ENCODE measurements at regions not wholly inside any gene's neighbourhood (a gene's known extent, or its start where the extent isn't known, plus 50 kb on each side); places are given as distances from the start of the nearest gene placed in this dataset.

DNA sequence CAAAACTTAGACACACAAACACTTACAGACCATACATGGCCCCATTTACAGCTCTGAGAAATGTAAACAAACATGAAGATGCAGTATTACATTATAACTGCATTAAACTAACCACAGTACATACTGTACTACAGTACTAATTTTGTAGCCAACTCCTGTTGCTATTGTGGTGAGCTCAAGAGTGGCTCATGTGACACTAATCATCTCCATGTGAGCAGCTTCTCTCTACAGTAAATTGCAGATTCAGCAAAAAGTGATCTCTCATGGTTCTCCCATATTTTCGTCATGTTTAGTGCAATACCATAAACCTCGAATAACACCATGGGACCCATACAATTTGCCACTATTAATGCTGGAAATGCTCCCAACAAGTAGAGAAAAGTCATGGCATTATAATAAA is 860.4 kb downstream of the EPHA7 start:
- no peak for DNase-seq (ENCODE audit: low read depth in 4 of 4, low spot score in 3 of 4)

DNA sequence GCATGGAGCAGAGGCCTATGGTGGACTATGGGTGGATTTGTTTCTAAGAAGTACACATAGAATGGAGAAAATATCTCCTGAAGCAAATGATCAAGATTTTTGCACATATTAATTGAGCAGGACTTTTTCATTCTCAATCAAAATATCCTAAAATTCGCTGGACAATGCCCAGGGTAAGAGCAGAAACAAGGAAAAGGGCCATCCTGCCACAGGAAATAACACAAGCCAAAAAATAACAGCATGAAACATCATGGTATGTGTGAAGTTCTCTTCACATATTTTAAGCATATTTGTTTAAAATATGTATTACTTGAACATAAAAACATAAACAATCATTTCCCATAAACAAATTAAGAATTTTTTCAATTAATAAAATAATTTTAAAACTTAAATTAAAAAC is 868.9 kb downstream of the EPHA7 start:
- no peak for DNase-seq (ENCODE audit: low read depth in 4 of 4, low spot score in 3 of 4)

DNA sequence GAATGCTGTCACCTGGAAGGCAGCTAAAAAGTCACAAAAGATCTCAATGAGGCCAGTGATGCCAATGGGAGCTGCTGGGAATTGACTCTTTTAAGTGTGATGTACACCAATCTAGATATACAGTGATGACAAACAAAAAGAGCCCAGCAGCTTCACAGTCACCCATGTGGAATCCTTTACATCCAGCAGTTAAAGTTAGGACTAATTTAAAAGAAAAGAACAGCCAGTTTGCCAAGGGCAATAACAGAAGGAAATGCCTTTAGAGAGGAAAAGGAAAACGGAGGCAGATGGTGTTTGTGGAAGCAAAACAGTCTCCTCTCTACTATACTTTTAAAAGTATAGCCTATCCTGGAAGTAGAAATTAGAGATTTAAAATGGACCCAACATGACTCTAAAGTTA is 873.5 kb downstream of the EPHA7 start:
- no peak for DNase-seq (ENCODE audit: low read depth in 4 of 4, low spot score in 3 of 4)

DNA sequence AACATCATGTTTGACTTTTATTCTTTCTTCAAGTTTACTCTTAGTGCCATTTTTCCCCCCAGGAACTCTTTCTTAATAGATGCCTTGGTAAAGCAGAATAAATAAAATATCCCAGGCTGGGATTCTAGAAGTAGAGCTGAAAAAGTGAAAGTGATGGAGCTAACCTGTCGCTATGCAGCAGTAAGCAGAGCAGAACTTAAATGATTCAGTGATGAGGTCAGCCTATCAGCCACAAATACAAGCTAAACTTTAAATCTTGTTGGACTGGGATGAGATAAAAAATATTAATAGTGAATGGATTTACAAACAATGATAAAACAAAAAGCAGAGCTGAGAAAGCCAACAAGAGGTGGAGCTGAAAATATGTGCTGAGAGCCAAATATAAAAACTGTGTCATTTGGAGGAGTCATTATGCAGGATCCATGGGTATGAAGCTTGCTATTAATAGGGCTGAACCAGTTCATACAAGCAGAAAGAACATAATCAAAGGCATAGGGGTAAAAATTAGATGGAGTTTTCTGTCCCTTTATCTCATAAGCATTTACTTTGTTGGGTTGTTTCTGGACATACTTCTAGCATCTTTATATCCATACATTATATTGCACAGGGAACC is 877.8 kb downstream of the EPHA7 start:
- no peak for DNase-seq (ENCODE audit: low read depth in 4 of 4, low spot score in 3 of 4)

DNA sequence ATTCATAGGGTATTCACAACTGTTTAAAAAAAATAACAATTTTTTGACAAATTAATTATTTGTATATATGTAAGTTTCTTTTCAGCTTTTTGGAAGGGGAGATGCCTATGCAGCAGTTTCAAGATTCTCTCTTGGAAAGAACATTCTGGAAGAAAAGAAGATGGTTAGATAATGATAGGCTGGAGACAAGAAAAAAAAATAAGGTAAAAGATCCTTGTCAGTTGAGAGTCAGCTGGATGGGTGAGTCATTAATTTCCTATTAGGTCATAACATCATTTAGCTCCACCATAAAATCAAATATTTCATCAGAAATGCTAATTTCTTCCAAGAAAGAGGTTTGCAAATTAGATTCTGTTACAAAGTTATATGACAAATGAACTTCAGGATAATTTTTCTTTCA is 880.4 kb downstream of the EPHA7 start:
- no peak for DNase-seq (ENCODE audit: low read depth in 4 of 4, low spot score in 3 of 4)

DNA sequence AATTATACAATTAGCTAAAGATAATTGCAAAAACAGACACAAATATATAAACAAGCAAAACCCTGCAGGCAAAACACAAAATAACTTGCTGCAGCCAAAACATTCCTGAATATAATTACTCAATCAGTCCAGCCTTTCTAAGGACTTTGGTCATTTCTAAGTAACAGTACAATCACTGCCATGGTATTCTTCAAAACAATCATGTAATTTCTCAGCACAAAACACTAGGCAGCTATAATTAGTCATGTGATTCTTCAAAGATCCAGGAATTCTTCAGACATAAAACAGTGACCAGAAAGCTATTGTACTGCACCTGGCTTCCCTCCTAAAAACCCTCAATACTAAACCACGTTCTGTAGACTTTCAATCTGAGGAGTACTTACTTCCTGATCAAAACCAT is 881.1 kb downstream of the EPHA7 start:
- DNase-seq (ENCODE audit: low read depth in 4 of 4, low spot score in 3 of 4), result no peak

DNA sequence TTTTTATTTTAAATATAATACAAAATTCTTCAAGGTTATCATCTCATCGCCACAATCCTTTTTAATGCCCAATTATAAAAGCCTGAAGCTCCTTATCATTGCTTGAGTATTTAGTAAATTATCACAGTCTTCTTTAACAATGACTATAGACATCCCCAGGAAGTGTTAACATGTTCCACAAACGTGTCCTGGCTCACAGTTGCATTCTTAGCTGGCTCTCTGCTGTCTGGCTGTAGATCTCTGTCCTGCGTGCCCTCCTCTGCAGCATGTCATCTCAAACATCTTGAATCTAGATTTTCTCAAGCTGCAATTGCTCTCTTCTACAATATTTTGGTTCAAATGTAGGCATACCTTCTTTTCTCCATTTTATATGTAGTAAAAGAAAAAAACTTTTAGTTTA is 885.2 kb downstream of the EPHA7 start:
- DNase-seq (ENCODE audit: low read depth in 4 of 4, low spot score in 3 of 4), result no peak

DNA sequence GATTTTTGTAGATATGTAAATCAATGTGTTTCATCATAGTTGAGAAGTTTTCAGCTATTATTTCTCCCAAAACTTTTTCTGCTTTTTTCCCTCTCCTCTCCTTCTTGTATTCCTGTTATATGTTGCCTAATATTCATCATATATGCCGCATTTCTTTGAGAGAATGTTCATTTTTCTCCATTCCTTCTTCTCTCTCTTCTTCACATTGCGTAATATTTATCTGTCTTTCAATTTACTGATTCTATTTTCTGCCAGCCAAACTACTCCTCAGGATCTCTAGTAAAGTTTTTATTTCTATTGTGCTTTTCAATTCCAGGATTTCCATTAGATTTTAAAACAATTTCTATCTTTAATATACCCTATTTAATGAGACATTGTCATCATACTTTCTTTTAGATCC is 896.8 kb downstream of the EPHA7 start:
- no peak for DNase-seq (ENCODE audit: low read depth in 4 of 4, low spot score in 3 of 4)

DNA sequence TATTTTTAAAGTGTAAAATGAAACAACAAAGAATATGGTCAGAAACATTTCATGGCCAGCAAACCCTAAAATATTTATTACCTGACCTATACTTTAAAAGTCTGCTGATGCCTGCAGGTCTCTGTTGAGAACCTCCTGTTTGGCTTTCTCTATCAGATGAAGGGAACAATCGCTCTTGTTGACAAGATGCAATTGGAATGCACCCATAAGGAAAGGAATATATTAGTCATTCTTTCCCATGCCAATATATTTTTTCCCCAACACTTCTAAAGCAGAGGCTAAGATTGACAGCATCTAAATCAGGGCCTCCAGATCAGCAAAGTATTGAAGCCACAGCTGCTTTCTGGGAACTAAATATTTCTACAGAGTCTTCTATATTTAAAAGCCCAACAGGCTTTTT is 897.8 kb downstream of the EPHA7 start:
- no peak for DNase-seq (ENCODE audit: low read depth in 4 of 4, low spot score in 3 of 4)

DNA sequence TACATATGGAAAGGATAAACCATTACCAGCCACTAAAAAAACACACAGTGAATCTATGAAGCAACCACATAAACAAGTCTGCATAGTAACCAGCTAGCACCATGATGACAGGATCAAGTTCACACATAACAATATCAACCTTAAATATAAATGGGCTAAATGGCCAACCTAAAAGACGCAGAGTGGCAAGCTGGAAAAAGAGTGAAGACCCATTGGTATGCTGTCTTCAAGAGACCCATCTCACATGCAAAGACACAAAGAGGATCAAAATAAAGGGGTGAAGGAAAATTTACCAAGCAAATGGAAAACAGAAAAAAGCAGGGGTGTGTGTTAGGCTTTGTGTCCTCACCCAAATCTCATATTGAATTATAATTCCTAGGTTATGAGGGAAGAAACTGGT is 909.2 kb downstream of the EPHA7 start:
- no peak for DNase-seq (ENCODE audit: low read depth in 4 of 4, low spot score in 3 of 4)

DNA sequence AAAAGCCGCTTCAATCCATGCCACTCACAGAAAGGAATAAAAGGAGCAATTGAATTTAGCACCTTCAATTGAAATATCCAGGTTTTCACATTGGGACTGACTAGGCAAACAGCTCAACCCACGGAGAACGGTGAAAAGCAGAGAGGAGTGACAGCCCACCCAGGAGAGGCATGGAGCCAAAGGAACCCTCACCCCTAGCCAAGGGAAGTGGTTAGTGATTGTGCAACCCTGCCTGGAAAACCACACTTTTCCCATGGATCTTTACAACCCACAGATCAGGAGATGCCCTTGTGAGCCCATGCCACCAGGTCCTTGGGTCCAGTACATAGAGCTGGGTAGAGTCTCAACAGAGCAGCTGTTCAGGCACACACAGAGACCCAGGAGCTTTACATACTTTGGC is 911.8 kb downstream of the EPHA7 start:
- no peak for DNase-seq (ENCODE audit: low read depth in 4 of 4, low spot score in 3 of 4)

DNA sequence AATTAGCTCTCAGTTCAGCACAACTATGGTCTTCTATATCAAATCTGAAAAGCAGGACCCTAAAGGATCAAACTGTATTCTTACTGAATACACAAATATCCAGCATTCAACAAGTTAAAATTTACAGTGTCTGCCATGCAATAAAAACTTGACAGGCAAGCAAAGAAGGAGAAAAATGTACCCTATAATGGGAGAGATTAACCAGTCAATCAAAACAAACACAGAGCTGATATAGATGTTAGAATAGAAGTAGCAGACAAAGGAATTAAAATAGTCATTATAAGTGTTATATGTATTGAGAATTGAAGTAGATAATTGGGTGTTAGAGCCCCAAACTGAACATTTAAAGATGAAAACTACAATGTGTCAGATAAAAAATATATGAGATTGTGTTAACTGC is 914.9 kb downstream of the EPHA7 start:
- DNase-seq (ENCODE audit: low read depth in 4 of 4, low spot score in 3 of 4), result no peak

DNA sequence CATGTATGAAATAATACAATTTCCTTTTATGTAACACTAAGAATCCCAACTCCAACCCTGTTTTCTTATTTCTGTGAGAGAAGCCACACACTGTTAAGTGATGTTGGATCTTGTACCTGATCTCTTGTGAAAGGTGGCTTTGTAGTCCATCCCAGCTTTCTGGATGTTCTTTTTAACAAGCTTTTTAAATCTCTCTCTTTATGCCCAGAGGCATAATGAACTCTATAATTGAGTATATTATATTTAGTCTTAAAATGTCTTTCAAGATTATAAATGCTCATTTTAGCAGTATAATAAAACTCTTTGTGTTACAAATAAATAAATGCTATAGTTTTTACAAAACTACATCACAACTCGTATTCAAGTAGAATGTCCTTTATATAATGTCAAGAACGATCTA is 922.1 kb downstream of the EPHA7 start:
- DNase-seq (ENCODE audit: low read depth in 4 of 4, low spot score in 3 of 4), result no peak

DNA sequence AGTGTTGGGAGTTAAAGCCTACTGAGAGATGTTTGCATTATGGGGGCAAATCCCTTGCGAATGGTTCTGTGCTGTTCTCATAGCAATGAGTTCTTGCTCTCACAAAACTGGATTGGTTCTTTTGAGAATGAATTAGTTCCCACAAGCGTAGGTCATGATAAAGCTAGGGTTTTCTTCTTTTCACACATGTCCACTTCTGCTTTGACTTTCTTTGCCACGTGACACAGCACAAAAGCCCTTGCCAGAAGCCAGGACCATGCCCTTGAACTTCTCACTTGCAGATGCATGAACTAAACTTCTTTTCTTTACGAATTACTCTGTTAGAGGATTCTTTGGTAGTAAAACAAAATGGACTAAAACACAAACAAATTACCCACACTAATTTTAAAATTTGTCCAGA is 922.8 kb downstream of the EPHA7 start:
- DNase-seq (ENCODE audit: low read depth in 4 of 4, low spot score in 3 of 4), result no peak

DNA sequence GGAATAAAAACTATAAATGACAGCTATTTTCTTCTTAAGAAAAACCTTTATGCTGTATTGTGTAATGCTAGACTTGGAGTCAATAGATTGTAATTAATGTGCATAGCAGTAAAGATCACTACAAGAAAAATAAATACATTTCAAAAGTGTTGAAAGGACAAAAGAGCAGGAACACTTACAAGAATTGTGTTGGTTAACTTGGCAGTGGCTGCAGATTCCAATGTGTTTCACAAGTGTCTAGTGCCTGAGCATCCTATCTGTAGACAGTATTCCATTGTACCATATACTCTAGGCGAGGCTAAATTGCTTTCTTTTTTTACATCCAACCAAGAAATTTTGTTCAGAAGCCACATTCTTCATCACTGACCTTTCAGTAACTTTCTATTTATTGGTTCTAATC is 924.1 kb downstream of the EPHA7 start:
- no peak for DNase-seq (ENCODE audit: low read depth in 4 of 4, low spot score in 3 of 4)

DNA sequence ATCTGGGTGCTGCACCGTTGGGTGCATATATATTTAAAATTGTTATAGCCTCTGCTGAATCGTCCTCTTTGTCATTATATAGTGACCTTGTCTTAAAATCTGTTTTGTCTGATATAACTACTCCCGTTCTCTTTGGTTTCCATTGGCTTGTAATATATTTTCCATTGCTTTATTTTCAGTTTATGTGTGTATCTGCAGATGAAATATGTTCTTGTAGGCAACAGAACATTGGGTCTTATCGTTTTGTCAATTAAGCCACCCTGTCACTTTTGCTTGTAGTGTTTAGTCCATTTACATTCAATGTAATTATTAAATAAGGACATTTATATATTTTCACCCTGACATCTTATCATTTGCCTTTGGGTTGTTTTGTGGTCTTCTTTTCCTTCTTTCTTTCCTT is 933.9 kb downstream of the EPHA7 start:
- DNase-seq (ENCODE audit: low read depth in 4 of 4, low spot score in 3 of 4), result no peak

DNA sequence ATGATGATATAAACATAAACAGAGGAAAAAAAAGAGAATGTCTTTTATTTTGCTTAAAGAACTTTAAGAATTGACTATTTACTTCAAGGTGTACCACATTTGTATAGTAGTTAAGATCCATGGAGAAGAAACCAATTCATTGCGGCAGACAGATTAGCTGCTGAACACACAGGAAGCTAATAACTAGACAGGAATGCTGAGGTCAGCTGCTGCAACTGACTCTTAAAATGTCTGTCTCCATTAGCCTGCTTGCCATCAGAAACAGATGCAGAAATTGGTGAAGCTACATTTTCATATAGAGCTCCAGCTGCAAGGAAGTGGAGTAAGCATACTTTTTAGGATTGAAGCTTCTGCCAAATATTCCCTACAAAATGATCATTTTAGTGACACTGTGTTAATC is 939.5 kb downstream of the EPHA7 start:
- no peak for DNase-seq (ENCODE audit: low read depth in 4 of 4, low spot score in 3 of 4)

DNA sequence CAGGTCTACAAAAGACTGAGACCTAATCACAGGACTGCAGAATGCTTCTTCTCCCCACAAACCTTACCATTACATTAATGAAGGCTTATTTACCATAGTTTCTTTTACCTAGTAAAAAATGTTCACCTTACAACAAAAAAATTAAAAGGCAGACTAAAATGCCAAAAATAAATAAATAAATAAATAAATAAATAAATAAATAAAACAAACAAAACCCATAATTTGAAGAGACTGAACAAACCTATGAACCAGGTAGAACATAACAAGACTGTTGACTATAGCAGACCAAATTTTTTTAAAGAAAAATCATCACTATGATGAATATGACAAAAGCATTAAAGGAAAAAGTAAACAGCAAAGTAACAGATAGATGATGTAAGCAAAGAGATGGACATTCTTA is 946.3 kb downstream of the EPHA7 start:
- no peak for DNase-seq (ENCODE audit: low read depth in 4 of 4, low spot score in 3 of 4)

DNA sequence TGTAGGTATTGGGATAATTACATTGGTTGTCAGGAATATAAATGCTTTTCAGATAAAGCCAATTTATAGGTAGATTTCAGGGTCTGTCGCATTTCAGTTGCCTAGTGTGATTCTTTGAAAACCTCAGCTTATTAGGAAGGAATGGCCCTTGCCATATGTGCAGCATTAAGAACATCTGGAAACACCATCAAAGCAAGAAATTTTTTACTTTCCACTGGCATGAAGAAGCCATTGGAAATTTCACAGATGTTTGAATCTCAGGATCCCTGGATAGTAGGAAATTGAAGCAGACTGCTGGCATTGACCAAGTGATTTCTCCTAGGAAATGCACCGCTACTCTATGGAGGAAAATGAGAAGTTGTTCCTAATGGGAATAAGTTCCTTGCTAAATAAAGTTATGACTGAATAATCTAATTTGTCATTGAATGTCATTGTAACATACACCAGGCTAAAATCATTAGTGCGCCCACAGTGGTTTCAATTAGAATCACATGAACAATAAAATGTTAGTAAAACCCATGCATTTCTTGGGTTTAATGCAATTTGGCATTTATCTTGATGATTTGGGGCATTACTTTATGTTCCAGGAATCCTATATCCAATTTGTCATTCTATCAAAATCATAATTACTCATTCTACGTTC is 950.1 kb downstream of the EPHA7 start:
- DNase-seq (ENCODE audit: low read depth in 4 of 4, low spot score in 3 of 4), result no peak

DNA sequence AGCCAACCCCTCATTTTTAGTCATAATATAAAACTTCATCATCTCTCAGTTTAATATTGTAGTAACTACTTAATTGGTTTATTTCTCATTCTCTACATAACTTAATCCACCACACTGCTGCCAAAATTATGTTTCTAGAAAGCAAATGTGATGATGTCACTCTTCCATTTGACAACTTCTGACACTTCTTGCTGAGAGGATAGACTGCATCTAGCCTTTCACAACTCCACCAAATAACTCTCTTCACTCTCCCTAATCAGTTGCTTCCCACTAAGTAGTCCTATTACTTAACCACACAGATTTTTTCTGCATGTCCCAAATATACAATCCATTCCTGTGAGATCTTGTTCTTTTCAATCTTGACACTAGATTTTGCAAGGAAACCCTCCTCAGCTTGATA is 951.3 kb downstream of the EPHA7 start:
- no peak for DNase-seq (ENCODE audit: low read depth in 4 of 4, low spot score in 3 of 4)

DNA sequence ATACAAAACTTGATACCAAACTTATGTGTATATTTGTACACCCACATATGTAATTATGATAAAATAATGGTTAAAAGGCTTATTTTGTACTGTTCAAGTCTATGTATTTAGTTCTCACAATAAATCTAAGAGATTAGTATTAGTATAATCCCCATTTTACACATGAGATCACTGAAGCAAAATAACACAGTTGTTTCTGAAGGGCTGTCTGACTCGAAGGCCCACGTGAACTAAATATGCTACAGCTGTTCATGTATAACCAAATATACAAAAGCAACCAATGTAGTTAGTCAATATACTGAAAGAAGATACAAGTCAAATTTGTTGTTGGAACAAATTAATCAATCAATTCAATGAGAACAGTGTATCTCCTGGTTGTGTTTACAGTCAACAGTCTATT is 959.2 kb downstream of the EPHA7 start:
- no peak for DNase-seq (ENCODE audit: low read depth in 4 of 4, low spot score in 3 of 4)

DNA sequence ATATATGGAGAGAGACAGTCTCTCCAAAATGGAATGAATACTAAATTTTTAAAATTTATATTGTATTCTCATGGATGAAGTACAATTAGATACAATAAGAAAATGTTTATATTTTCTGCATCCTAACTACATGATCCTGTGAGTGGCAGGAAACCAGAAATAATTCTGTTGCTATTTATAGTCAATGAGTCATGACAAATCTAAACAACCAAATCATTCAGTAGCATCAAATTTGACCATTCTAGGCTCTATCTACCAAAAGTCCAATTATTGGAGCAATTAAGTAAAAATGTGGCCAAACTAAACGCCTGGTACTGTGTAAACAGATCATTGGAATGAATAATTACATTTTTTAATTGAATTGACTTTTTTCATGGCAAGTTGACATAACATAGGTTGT is 959.8 kb downstream of the EPHA7 start:
- DNase-seq (ENCODE audit: low read depth in 4 of 4, low spot score in 3 of 4), result no peak

DNA sequence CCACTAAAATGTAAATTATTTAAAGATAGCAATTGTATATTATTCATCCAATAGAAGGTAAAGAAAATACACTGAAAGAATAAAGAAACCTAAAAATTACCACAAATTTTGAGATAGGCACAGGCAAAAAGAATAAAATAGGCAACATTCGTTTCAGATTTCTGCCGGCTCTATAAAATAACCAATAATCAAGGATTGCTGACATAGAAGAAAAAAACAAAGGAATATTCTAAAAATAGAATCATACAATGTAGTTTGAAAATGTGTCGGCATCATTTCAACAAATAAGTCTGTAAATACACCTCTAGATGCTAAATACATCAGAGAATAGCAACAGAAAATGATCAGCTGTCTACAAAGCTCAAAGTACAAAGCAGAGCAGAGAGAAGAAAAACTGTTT is 973.3 kb downstream of the EPHA7 start:
- DNase-seq (ENCODE audit: low read depth in 4 of 4, low spot score in 3 of 4), result no peak
